ENCODE measurements at regions not wholly inside any gene's neighbourhood (a gene's known extent, or its start where the extent isn't known, plus 50 kb on each side); places are given as distances from the start of the nearest gene placed in this dataset.

- TF ChIP-seq CTCF (IDR thresholded peaks at IDR 0.05) (no peak), POLR2A (IDR thresholded peaks at IDR 0.05) (no peak)
Measured at GRCh38 chr3:182703233-182703632, 90.1 kb upstream of the ATP11B start.

Measured in body of pancreas (tissue), 4 donors.